CD1c-positive myeloid dendritic cell (primary cell): ENCODE measurements at regions not wholly inside any gene's neighbourhood (a gene's known extent, or its start where the extent isn't known, plus 50 kb on each side); places are given as distances from the start of the nearest gene placed in this dataset.

Experiments used
- DNase-seq: peaks from one replicate; pipeline ENCODE4 v3.0.0-alpha.2; 2016; ENCODE audit errors: extremely low spot score

DNA sequence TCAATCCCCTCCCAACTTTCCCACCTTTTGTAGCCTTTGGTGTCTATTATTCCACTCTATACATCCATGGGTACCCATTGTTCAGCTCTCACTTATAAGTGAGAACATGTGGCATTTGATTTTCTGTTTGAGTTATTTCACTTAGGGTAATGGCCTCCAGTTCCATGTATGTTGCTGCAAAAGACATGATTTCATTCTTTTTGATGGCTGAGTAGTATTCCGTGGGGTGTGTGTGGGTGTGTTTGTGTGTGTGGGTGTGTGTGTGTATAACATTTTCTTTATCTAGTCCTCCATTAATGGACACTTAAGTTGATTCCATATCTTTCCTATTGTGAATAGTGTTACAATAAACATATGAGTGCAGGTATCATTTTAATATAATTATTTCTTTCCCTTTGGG, 157.5 kb upstream of the FSTL4 start:
- DNase-seq, result no peak

DNA sequence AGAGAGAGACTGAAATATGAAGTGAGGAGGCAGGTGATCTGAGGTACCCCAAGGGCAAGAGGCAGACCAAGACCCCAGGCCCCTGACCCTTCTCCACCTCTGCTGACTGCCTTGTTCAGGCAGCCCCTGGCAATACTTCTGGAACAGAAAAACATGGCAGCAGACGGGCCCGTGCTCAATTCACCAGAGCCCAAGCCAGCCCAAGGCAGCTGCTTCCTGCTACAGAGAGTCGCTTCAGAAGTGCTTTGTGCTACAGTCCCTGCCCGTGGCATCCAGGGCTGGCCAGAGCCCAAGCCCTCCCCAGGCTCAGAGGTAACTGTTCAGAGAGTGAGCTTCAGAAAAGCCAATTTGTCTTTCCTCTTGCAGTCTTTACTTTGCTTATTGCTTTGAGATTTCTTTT, 151.4 kb upstream of the FSTL4 start:
- DNase-seq, result no peak

DNA sequence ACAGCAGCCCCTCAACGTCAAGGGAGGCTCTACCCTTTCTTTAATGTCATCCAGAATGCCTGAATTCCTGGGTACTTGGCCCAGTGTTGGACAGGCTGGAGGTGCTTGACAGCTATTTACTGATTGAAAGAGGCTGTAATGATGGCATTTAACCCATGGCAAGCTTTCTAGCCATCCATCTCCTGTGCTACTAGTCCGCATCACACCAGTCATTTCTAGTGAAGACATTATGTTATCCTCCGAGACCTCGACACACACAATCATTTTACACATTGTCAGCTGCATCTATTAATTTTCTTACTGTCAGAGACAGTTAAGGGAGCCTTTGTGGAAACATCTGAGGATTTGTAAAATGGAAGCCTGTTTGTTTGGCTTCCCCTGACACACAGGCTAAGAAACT, 149.3 kb upstream of the FSTL4 start:
- DNase-seq, result no peak

DNA sequence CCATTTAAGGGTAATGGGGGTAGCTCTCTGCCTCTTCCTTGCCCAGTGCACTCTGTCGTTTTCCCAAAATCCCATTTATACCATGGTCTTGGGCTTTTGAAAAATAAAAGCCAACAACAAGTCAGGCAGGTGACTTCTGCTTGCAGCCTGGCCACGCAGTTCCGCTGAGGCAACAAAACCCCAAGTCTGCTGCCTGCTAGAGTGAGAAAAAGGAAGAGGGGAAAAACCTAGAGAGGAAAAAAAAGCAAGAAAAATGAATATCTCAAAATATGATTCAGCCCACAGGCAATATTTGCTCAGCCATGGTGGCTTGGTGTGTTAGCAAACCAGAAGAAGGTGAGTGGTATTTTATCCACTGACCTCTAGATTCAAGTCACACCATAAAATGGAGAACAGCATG, 148.2 kb upstream of the FSTL4 start:
- no peak for DNase-seq

DNA sequence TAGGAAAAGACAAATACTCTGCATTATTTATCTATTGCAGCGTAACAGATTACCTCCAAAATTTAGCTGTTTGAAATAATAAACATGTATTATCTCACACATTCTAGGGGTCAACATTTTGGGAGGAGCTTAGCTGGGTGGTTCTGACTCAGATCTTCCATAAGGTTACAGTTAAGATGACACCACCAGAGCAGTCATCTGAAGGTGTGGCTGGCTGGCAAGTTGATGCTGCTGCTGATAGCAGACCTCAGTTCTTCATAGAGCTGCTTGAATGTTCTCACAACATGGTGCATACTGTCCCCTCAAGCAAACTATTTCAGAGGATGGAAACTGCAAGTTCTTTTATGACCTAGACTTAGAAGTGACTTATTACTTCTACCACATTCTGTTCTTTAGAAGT, 146.3 kb upstream of the FSTL4 start:
- DNase-seq, result no peak

DNA sequence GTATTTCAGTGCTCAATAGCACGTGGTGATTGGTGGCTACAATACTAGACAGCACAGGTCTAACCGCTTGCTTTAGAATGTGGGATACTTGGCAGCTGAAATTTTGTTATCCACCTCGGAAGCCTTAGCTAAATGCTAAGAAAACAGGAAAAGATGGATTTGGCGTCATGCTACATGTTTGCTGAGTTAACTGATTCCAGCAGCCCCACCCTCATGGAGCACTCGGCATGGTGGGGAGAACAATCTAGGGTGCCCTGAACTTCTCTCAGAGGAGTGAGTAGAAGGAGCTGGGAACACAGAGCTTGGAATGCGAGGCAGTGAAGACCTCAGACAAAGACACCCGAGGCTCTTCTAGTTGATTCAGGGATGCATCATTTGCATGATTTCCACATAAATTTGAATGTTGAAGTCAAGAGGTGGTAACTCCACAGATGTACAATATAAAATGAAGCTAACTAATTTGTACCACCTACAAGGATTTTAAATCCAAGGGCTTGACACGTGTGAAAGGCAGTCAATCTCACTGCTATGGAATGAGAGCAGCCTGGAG, 145.1 kb upstream of the FSTL4 start:
- no peak for DNase-seq

DNA sequence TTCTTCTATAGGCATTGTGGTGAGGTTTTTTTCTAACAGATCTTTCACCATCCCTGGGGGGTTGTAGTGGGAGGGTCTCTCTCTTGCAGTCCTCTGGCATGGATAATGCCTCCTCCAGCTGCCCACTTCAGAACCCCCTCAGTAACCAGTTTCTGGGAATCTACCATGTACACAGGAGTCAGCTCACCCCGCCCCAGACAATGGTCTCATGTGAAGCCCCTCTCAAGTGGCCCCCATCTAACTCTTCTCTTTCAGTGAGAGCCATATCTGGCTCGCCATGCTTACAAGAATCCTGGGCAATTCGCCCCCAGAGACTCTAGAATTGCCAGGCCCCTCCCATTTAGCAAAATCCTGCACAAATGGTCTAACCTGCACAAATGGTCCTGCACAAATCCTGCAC, 144.4 kb upstream of the FSTL4 start:
- no peak for DNase-seq

DNA sequence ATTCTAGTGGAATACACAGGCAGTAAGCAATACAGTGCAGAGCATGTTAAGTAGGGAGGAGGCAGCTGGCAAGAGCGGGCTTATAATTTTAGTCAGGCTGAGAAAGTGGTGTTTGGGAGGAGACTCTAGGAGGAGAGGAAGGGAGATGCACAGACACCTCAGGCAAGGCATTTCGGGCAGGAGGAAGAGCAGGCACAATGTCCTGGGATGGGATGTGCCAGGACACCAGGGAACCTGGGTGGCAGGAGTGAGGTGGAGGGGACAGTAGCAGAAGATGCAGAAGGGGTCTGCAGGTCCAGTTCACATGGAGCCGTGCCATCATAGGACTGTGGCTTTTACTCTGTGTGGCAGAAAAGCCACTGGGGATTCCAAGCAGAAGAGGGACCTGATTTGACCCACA, 143.7 kb upstream of the FSTL4 start:
- no peak for DNase-seq

DNA sequence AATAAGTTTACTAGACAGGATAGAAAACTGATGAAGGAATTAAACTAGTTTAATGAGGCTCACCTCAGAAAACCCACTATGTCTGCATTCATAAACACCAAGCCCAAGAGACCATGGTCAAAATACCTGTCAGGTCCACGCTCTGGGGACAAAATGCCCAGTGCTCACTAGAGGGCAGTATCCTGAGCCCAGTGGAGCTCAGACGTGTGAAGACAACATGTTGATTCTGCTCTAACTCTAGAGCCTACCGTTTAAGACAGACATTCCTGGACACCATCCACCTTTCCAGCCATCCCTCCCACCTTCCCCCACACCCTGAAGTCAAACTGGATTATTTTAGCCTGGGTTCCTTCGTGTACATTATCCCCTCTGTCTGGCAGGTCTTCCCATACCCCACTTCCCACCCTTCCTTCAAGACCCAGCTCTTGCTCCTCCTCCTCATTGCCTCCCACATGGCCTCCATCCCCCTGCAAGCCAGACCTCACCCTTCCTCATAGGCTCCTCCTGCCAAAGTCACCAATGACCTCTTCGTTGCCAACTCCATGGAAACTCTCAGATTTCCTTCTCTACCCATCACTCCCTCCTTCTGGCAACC, 142.3 kb upstream of the FSTL4 start:
- DNase-seq, result peak; percentile 22

DNA sequence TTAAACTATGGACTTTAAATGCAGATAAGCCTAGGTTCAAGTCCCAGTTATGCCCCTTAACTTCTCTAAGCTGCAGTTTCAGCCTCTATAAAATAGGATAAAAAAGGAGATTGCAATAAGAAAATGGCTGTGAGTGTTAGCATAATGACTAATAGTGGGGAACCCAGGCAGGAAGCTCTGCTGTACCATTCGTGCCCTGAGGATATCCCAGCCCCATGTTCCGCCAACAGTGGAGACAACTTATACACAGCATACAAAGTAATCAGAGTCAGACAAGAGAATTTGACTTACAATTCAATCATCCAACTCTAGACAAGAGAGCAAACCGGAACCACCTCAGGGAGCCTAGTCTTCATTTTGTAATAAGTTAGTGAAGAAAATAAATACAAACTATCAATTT, 141.5 kb upstream of the FSTL4 start:
- DNase-seq, result no peak

DNA sequence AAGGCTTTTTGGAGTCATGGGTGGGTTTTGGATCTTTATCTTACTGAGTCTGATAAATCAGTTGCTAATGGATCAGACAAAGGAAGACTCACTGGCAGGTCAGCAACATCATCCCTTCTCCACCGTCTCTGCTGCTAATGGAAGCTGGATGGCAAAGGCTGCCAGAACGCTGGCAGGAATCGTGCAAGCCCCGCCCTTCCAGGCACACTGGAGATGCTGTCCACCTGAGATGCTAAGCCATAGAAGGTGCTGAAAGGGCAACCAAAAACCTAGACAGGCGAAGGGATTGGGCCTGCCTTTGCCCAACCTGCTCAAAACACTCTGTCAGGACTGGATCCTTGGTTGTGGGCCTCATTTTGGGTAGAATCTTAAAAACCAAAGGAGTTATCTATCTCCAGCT, 139.5 kb upstream of the FSTL4 start:
- DNase-seq, result no peak

DNA sequence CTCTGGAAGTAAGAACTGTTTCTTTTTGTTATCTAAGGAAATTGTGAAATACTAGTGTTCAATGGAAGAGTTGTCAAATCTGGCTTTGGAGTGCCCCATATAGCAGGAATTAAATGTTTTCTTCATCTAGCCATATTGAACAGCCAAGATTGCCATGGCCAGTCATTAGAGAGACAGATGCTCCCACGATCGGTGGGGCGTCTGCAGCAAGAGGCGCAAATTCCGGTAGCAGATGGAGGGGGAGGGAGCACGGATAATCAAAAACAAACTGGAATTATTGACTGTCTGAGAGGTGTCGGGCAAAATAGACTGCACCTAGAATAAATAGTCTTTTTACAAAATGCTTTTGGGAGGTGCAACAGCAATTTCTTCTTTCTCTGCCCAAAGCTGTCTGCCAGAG, 139.1 kb upstream of the FSTL4 start:
- DNase-seq, result no peak

DNA sequence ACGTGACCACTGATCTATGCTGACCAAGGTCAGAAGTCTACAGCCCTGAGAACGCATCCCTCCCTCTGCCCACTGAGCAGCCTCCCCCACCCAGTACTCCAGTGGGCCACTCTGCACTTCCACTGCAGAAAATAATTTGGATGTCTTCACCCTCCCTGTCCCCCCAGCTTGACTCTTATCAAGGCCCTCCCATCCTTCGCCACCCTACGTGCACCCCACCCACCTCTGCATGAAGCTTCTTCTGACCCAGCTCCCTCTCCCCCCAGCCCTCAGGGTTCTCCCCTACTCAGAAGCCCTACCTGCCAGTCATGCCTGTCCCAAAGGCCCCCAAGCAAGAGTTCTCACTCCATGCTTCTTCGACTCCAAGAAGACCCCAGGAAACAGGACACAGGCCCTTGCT, 138.5 kb upstream of the FSTL4 start:
- no peak for DNase-seq

DNA sequence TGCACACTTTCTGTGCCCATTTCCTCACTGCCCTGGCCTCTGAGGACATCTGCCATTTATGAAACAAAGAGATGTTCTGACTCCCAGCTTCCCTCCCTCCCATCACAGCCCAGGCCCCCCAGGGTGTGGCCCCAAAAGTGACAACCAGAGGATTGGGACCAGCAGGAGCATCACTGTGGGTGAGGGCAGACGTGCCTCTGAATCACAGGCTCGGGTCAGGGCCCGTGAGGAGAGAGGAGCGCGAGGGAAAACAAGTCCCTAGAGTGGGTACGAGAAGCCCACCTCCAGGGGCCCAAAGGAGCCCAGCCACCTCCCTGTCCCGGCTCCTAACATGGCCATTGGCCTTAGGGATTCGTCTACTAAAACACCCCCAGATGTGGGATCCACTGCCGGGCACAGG, 138.0 kb upstream of the FSTL4 start:
- no peak for DNase-seq

DNA sequence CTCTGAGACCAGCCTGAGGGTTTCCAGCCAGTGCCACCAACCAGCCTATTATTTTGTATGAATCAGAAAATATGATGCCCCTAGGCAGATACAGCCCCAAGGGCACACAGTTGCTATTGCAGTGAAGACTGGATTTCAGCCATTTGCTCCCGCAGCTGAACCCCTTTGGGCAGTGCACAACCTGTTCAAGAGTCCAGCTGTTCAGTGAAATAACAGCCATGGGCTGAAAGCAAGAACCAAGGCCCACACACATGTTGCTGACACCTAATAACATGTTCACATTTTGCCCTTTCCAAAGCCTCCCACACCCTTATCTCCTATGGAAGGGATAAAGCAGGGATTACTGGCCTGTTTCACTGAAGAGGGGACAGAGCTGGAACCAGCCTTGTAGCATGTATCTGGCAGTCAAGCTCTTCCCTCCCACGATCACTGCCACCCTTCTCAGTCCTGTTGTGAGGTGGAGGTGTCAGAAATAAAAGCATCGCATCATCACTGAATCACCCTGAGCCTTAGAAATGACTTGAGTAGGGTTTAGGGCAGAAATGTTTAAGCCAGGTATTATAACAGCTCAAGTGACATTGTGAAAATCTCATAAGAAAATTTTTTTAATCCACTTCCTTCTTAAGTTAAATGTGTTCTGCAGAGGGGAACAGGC, 137.1 kb upstream of the FSTL4 start:
- DNase-seq, result no peak

DNA sequence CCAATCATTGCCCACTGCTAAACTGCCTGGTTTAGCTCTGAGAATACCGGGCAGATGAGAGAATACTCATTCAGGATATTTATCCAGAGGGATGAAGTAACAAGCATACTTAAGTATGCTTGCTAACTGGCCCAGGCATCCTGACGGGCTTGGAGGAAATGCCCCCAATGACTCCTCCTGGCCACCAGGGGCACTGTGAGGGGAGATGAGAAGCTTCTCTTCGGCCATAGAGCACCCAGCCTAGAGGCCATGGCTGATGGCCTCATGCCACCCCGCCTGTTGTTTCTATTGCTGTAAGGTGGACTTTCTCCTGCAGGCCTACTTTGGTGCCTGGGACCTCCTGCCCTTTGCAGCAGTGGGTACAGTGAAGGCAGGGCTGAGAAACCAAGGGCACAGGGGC, 134.5 kb upstream of the FSTL4 start:
- DNase-seq, result no peak

DNA sequence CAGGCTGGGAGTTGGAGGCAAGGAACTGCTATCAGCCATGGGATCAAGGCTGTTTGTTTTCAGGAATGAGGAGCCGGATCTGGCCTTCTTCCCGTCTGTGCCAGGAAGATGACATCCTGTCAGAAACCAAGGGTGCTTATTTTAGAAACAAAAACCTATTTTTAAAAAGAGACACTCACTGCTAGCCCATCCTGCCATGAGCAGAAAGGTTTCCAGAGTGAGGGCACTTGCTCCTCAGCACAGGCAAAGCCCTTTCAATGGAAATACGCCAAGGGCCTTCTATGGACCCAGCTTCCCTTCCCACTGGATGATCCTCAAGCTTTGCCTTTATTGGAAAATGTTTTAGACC, 132.6 kb upstream of the FSTL4 start:
- no peak for DNase-seq

DNA sequence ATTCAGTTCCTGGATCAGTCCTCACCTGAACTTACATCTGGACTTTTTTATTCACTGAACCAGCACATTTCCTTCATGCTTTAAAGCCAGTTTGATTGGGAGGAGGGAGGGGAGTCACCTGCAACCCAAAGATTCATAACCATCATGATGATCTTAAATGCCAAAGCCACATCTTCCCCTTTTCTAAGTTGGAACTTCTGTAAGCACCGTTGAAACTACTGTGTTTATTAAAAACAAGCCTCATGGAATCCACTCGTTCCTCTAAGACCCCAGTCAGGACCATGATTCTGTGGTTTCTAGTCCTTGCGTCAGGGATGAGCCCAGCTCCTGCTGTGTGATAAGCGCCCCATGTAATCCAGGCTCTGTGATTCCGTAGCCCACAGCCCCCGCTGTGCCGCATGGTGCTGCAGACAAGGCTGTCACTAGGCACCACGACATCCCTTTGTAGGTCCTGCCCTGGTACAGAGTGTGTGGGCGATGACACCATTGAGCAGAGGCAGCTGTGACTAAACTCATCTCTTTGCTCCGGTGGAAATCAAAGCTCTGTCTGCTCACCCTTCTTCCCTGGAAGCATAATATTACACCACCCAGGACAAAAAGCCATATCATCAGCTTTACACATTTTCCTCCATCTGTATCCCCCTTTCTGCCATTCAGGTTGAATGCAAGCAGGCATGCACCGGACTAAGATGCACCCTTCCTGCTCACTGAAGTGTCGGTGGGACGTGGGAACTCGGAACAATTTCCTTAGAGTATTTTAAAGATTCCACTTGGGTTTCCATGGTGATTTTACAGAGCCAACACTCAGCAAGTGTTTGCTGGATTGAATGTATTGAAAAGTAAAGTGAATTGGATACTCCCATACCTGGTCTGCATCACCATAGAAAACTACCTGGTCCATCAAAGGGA, 132.0 kb upstream of the FSTL4 start:
- no peak for DNase-seq

DNA sequence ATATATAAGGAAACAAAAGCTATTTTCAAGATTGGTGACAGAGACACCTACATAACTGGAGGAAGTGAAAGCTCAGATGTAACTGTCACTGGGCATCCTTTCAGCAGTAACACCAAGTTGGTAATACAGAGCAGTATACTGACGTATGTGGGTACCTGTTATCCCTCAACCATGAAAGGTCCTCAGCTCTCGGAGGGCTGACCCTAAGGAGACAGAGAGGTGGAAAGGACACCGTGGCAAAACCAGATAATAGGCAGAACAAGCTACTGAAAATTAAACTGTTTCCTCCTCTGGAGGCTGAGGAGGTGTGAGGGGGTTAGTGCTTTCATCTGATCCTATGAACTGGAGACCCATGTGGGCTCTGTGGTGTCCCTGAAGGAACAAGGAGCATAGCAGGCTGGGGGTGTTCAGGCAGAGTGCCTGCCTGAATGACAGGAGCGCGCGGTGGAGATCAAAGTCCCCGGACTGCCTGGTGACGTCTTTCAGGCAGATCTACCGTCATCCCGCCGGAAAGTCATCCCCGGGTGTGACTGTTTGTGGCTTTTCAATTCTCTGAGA, 130.2 kb upstream of the FSTL4 start:
- DNase-seq, result no peak

DNA sequence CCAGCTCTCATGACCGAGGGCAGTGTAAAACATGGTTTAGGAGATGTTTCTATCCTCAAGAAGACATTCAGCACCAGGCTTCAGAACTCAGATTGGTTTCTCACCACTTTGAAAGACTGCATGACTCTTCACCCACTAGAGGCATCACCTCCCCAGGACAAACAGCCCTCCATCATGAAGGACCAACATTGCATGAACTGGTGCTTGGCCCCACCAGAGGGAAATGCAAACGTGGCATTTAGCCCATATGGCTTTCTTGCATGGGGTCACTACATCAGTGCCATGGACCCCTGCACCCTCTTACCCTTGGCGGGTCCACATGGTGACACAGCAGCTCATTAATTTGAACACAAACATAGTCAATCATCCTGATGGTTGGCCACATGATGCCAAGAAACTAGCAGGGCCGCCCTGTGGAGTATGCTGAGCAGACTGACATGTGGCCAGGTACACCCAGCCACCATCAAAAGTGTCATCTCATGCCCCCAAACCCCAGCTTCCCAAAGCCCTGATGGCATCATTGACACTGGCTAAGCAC, 129.5 kb upstream of the FSTL4 start:
- DNase-seq, result no peak

DNA sequence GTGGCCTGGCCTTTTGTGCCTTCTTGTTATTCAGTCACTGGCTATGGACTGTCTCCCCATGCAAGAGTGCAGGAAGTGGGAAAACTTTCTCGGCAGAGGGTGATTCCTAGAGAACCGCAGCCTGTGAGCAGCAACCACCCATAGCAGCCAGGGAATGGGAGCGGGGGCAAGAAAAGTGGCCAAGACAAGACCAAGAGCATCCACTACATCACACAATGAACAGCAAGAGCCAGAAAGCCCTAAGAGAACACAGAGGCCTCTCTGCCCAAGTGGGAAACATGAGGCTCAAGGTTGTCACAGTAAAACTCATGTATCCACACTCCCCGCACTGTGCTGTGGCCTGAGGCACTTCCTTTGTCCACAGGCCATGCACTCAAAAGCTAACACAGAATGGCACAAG, 129.1 kb upstream of the FSTL4 start:
- DNase-seq, result no peak

DNA sequence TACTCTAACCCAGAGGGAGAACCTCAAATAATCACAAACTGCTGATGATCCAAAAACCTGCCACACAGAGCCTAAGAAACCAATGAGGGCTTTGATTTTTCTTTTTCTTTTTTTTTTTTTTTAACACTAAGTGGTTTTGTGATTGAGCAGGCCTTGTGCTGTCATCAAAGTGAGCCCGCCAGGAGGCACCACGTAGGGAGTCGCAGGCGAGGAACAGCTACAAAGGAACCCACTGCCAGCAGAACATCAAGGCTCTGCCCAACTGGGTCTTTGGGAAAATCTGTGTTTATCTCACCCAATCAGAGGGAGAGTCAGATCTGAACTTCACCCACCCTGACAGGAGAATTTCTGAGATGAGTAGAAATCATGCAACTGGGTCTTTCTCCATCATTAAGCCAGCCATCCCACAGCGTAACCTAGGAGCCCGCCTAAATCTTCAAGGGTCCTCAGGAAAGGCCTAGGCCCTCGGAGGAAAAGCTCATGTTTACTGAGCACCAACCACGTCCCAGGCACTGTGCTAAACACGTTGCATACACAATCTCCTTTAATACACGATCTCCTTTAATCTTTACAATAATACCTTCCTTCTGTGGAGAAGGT, 126.9 kb upstream of the FSTL4 start:
- no peak for DNase-seq
